ENCODE measurements at regions not wholly inside any gene's neighbourhood (a gene's known extent, or its start where the extent isn't known, plus 50 kb on each side); places are given as distances from the start of the nearest gene placed in this dataset.

GRCh38 chr1:219038398-219038797 is 135.3 kb upstream of the LYPLAL1 start (continued):
- no peak for TF ChIP-seq CEBPB (IDR thresholded peaks at IDR 0.05; ENCODE audit: borderline replicate concordance in 1 of 2, low read depth in 2 of 2, low read length in 2 of 2)
- no peak for TF ChIP-seq TCF12 (IDR thresholded peaks at IDR 0.05; ENCODE audit: low read depth, low read length)
- TF ChIP-seq ZNF24 (IDR thresholded peaks at IDR 0.05) = no peak

DNA sequence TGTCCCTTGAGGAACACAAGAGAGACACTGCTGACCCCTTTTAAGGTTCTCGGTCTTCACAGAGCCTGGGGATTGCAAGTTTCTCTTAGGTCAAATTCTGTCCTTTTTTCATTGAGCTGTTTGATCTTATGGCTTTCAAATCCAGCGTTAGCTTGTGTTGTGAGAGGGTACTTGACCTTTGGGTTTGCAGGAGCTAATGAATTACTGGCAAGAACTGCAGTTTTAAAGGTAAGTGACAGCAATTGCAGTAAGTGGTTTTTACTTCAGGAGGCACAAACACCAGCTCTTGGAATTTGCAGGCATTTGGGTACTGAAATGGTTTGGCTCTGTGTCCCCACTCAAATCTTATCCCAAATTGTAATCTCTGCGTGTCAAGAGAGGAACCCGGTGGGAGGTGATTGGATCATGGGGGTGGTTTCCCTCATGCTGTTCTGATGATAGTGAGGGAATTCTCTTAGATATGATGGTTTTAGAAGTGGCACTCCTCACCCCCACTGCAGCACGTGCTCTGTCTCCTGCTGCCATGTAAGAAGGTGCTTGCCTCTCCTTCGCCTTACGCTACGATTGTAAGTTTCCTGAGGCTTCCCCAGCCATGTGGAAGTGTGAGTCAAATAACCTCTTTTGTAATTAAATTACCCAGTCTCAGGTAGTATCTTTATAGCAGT is 134.5 kb upstream of the LYPLAL1 start:
- no peaks in the 10 kb centered on the region for H4K20me1 ChIP-seq (ENCODE audit: control insufficient read depth, insufficient read depth)
- POLR2A ChIA-PET = no interaction called here
- no peak overlapping the region for H3K4me2 ChIP-seq (ENCODE audit: control insufficient read depth, insufficient read depth)
- no peaks in the 10 kb centered on the region for H3K36me3 ChIP-seq (ENCODE audit: control insufficient read depth in 2 of 2, insufficient read depth in 2 of 2, low read length in 1 of 2)
- FAIRE-seq (no peak), ATAC-seq (no peak), DNase-seq (ENCODE audit: low read depth, low spot score) (no peak)
- H3K79me2 ChIP-seq (ENCODE audit: control insufficient read depth, insufficient read depth, low read length) = no peaks in the 10 kb centered on the region
- no peak overlapping the region for H2AFZ ChIP-seq (ENCODE audit: control insufficient read depth, low read depth, low read length)
- CTCF ChIA-PET = no interaction called here
- in situ Hi-C loops (cut with MboI) (no loop called here), intact Hi-C loops (cut with micrococcal nuclease; ENCODE audit: unreplicated experiment) (no loop called here)
- no peak overlapping the region for H3K4me3 ChIP-seq
- RAD21 ChIA-PET (ENCODE audit: unreplicated experiment) = no interaction called here
- no peaks in the 10 kb centered on the region for H3K4me1 ChIP-seq (ENCODE audit: control insufficient read depth, insufficient read depth, low read length)
- no peaks in the 10 kb centered on the region for H3K9me3 ChIP-seq (replicated peaks; ENCODE audit: control insufficient read depth, insufficient read depth, low read length)
- SMC1A ChIA-PET (ENCODE audit: uncharacterized antibody, unreplicated experiment) = no interaction called here
- no TSS peak for BruUV-seq (replicated peaks)
- no peaks in the 10 kb centered on the region for H3K27me3 ChIP-seq (replicated peaks in 1 of 2; ENCODE audit: control insufficient read depth in 2 of 2, insufficient read depth in 2 of 2, low read length in 1 of 2)
- no peak overlapping the region for H3K27ac ChIP-seq (ENCODE audit: control insufficient read depth, insufficient read depth)
- 53% methylated on average over 8 of the region's 8 CpGs for WGBS (ENCODE audit: insufficient coverage, insufficient replicate concordance, low lambda C conversion rate, missing lambda C conversion rate)
- H3K9ac ChIP-seq (ENCODE audit: control insufficient read depth, insufficient read depth, low read length) = no peak overlapping the region
- no peak for TF ChIP-seq NKRF (conservative IDR thresholded peaks at IDR 0.05)
- no peak for TF ChIP-seq ZNF687 (IDR thresholded peaks at IDR 0.05)
- TF ChIP-seq, protein P1, sequence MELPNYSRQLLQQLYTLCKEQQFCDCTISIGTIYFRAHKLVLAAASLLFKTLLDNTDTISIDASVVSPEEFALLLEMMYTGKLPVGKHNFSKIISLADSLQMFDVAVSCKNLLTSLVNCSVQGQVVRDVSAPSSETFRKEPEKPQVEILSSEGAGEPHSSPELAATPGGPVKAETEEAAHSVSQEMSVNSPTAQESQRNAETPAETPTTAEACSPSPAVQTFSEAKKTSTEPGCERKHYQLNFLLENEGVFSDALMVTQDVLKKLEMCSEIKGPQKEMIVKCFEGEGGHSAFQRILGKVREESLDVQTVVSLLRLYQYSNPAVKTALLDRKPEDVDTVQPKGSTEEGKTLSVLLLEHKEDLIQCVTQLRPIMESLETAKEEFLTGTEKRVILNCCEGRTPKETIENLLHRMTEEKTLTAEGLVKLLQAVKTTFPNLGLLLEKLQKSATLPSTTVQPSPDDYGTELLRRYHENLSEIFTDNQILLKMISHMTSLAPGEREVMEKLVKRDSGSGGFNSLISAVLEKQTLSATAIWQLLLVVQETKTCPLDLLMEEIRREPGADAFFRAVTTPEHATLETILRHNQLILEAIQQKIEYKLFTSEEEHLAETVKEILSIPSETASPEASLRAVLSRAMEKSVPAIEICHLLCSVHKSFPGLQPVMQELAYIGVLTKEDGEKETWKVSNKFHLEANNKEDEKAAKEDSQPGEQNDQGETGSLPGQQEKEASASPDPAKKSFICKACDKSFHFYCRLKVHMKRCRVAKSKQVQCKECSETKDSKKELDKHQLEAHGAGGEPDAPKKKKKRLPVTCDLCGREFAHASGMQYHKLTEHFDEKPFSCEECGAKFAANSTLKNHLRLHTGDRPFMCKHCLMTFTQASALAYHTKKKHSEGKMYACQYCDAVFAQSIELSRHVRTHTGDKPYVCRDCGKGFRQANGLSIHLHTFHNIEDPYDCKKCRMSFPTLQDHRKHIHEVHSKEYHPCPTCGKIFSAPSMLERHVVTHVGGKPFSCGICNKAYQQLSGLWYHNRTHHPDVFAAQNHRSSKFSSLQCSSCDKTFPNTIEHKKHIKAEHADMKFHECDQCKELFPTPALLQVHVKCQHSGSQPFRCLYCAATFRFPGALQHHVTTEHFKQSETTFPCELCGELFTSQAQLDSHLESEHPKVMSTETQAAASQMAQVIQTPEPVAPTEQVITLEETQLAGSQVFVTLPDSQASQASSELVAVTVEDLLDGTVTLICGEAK (IDR thresholded peaks at IDR 0.05; ENCODE audit: borderline replicate concordance) = no peak
- TF ChIP-seq E2F4 (IDR thresholded peaks at IDR 0.05; ENCODE audit: low read depth, low read length) = no peak
- TF ChIP-seq, protein P2, sequence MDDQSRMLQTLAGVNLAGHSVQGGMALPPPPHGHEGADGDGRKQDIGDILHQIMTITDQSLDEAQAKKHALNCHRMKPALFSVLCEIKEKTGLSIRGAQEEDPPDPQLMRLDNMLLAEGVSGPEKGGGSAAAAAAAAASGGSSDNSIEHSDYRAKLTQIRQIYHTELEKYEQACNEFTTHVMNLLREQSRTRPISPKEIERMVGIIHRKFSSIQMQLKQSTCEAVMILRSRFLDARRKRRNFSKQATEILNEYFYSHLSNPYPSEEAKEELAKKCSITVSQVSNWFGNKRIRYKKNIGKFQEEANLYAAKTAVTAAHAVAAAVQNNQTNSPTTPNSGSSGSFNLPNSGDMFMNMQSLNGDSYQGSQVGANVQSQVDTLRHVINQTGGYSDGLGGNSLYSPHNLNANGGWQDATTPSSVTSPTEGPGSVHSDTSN (IDR thresholded peaks at IDR 0.05; ENCODE audit: insufficient replicate concordance, low read depth, low read length) = no peak
- no peak for TF ChIP-seq ZSCAN29 (IDR thresholded peaks at IDR 0.05)

Measured in GM12878 (cell line).